K562 (cell line): ENCODE measurements at regions not wholly inside any gene's neighbourhood (a gene's known extent, or its start where the extent isn't known, plus 50 kb on each side); places are given as distances from the start of the nearest gene placed in this dataset.
A peak's percentile ranks its signal among the peaks of the same experiment; 100 is the strongest.

Experiments used
- ARID1B ChIP-seq: fragments of 450-650 bp; IDR thresholded peaks from 2 replicates; pipeline ENCODE4 v1.6.1; 2016; ENCODE audit warnings: antibody characterized with exemption, mild to moderate bottlenecking, inconsistent platforms
- ARNT ChIP-seq, 2 experiments: fragments of 450-650 bp; IDR thresholded peaks; 2 replicates each; pipeline ENCODE4 v1.6.1; 2016; ENCODE audit warnings: mild to moderate bottlenecking in 1 of 2
- ATF7 ChIP-seq: fragments of 450-650 bp; IDR thresholded peaks from 2 replicates; pipeline ENCODE4 v1.7.1; 2014; ENCODE audit warnings: mild to moderate bottlenecking, moderate library complexity
- BDP1 ChIP-seq: IDR thresholded peaks from 3 replicates; pipeline ENCODE4 v1.6.1; 2011; ENCODE audit not compliant: insufficient read length, insufficient read depth
- BRCA1 ChIP-seq, 2 experiments: fragments of 450-650 bp in 1 of 2; sonication (generic) in 1 of 2; formaldehyde crosslinking in 1 of 2; IDR thresholded peaks; 2 replicates each; pipeline versions ENCODE4 v1.5.0 to v1.6.1; 2017 to 2020; ENCODE audit warnings: mild to moderate bottlenecking in 1 of 2, missing genetic modification reagents in 1 of 2
- C11orf30 ChIP-seq: fragments of 450-650 bp; IDR thresholded peaks from 2 replicates; pipeline ENCODE4 v1.6.1; 2016; ENCODE audit warnings: low read depth, mild to moderate bottlenecking
- CEBPG ChIP-seq, 3 experiments: fragments of 200-800 bp in 1 of 3; sonication (Bioruptor generic) in 1 of 3; sonication (generic) in 1 of 3; formaldehyde crosslinking in 1 of 3; IDR thresholded peaks in 2 of 3; conservative IDR thresholded peaks in 1 of 3; 2 replicates each; pipeline versions ENCODE4 v1.6.1 to v1.8.0; 2016 to 2022; ENCODE audit warnings: missing compliant biosample characterization in 2 of 3, missing genetic modification characterization in 2 of 3, mild to moderate bottlenecking in 1 of 3, missing genetic modification reagents in 1 of 3
- ESRRA ChIP-seq: fragments of 450-650 bp; IDR thresholded peaks from 2 replicates; pipeline ENCODE4 v1.6.1; 2014; ENCODE audit warnings: low read depth, mild to moderate bottlenecking, moderate library complexity, borderline replicate concordance
- FOXJ2 ChIP-seq: fragments of 200-800 bp; sonication (Bioruptor generic); IDR thresholded peaks from 2 replicates; pipeline ENCODE4 v1.6.1; 2016; ENCODE audit warnings: missing genetic modification characterization, missing compliant biosample characterization
- HNRNPL ChIP-seq: fragments of 200-400 bp; formaldehyde crosslinking; IDR thresholded peaks from 2 replicates; pipeline ENCODE4 v1.6.1; 2017; ENCODE audit warnings: low read depth, mild to moderate bottlenecking, low read length
- MAFG ChIP-seq: fragments of 450-650 bp; conservative IDR thresholded peaks from 2 replicates; pipeline ENCODE4 v1.6.1; 2016; ENCODE audit warnings: missing genetic modification characterization, missing compliant biosample characterization
- MCM5 ChIP-seq: fragments of 450-650 bp; IDR thresholded peaks from 2 replicates; pipeline ENCODE4 v1.6.1; 2016; ENCODE audit warnings: low read depth
- NFYB ChIP-seq: IDR thresholded peaks from 2 replicates; pipeline ENCODE4 v1.6.1; 2011; ENCODE audit warnings: mild to moderate bottlenecking, moderate library complexity; ENCODE audit not compliant: insufficient read length; ENCODE audit errors: extremely low read depth
- PML ChIP-seq: IDR thresholded peaks from 2 replicates; pipeline ENCODE4 v1.6.1; 2012; ENCODE audit warnings: low read length, inconsistent platforms
- POLR2AphosphoS5 ChIP-seq: IDR thresholded peaks from 2 replicates; pipeline ENCODE4 v1.6.1; 2011; ENCODE audit warnings: mild to moderate bottlenecking, low read depth, low read length, moderate library complexity; ENCODE audit not compliant: control insufficient read depth, insufficient read depth
- PTBP1 ChIP-seq: fragments of 200-400 bp; formaldehyde crosslinking; IDR thresholded peaks from 2 replicates; pipeline ENCODE4 v1.6.1; 2017; ENCODE audit warnings: low read depth, low read length
- RBBP5 ChIP-seq: fragments of 200-600 bp; sonication (generic); IDR thresholded peaks from 2 replicates; pipeline ENCODE4 v1.6.1; 2012; ENCODE audit warnings: borderline replicate concordance, mild to moderate bottlenecking, low read length, control low read depth, inconsistent platforms; ENCODE audit not compliant: insufficient read depth, poor library complexity, severe bottlenecking
- RCOR1 ChIP-seq, 2 experiments: IDR thresholded peaks; 2 replicates each; pipeline ENCODE4 v1.6.1; 2012; ENCODE audit warnings: low read depth in 2 of 2, low read length in 2 of 2, borderline replicate concordance in 1 of 2, improper control_type of control experiment in 1 of 2
- SIRT6 ChIP-seq: IDR thresholded peaks from one replicate; pipeline ENCODE4 v1.6.1; 2012; ENCODE audit warnings: low read depth, mild to moderate bottlenecking, control low read depth, inconsistent platforms, low read length, moderate library complexity
- SMAD1 ChIP-seq: fragments of 150-350 bp; IDR thresholded peaks from 2 replicates; pipeline ENCODE4 v1.6.1; 2014; ENCODE audit warnings: low read length, low read depth; ENCODE audit not compliant: partially characterized antibody
- SOX6 ChIP-seq: fragments of 450-650 bp; IDR thresholded peaks from 2 replicates; pipeline ENCODE4 v1.6.1; 2014; ENCODE audit warnings: mild to moderate bottlenecking
- TAL1 ChIP-seq: fragments of 450-650 bp; IDR thresholded peaks from 2 replicates; pipeline ENCODE4 v1.6.1; 2016; ENCODE audit warnings: mild to moderate bottlenecking
- TFAM ChIP-seq: fragments of 250-450 bp; sonication (Bioruptor Pico); conservative IDR thresholded peaks from 2 replicates; pipeline ENCODE4 v1.5.0; 2021; ENCODE audit warnings: mild to moderate bottlenecking, moderate library complexity
- U2AF1 ChIP-seq: fragments of 200-400 bp; formaldehyde crosslinking; optimal IDR thresholded peaks from 2 replicates; pipeline ENCODE3; 2017; ENCODE audit warnings: mild to moderate bottlenecking, low read depth, low read length, moderate library complexity
- TF ChIP-seq, protein P1 (sequence below), 2 experiments: IDR thresholded peaks in 1 of 2; conservative IDR thresholded peaks in 1 of 2; 2 replicates each; pipeline ENCODE4 v1.6.1; 2016; ENCODE audit warnings: low read depth in 2 of 2, mild to moderate bottlenecking in 1 of 2, missing compliant biosample characterization in 1 of 2, missing genetic modification characterization in 1 of 2, moderate library complexity in 1 of 2
- TF ChIP-seq, protein P2 (sequence below): sonication (generic); formaldehyde crosslinking; IDR thresholded peaks from 2 replicates; pipeline ENCODE4 v1.4.0; 2020; ENCODE audit warnings: mild to moderate bottlenecking, missing genetic modification reagents

DNA sequence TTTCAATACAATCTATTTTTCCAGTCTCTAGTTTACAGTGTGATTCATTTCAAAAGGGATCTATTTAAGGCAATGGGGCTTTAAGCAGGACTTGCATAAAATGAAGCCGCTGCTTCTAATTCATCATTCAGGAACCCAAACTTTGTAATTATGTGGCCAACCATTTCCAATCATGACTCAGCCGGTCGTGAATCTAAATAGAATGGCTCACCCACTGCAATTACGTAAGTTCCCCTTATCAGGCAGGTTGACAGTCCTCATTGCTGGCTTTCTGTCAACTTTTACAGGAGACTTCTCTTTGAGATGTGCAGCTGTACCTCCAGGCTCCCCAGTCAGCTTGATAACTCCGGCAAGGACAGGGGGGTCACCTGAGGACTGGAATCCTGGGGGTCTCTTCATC, 152.8 kb upstream of the DAP start (continued):
- TF ChIP-seq TFAM (no peak), C11orf30 (peak; percentile 45; the same call in 1 of the 2 replicates), BDP1 (no peak), SIRT6 (no peak), FOXJ2 (no peak), ARID1B (peak; percentile 64), RBBP5 (no peak), POLR2AphosphoS5 (peak; percentile 27; the same call in 1 of the 2 replicates), ESRRA (no peak), RCOR1 (IDR thresholded peaks at IDR 0.05; ENCODE audit: borderline replicate concordance in 1 of 2, low read depth in 2 of 2, low read length in 2 of 2) (0 out of 4 replicates have a peak, but pooled peaks of 1 of the 2 experiments have one; percentile 17), U2AF1 (no peak), NFYB (no peak), SMAD1 (peak; percentile 69), TAL1 (peak; percentile 39), SOX6 (peak; percentile 22; the same call in 1 of the 2 replicates), BRCA1 (IDR thresholded peaks at IDR 0.05) (no peak), BRCA1 (CRISPR knock-in tag; IDR thresholded peaks at IDR 0.05) (no peak), ARNT (IDR thresholded peaks at IDR 0.05) (no peak), PTBP1 (no peak), MAFG (tag) (peak; percentile 70), MCM5 (no peak), ATF7 (peak; percentile 77), CEBPG (CRISPR knock-in tag; IDR thresholded peaks at IDR 0.05) (no peak), CEBPG (tag; conservative IDR thresholded peaks at IDR 0.05 in 1 of 2, IDR thresholded peaks at IDR 0.05 in 1 of 2) (peak; percentile 36 to 77; a peak in 3 of 4 replicates), HNRNPL (no peak), PML (no peak)
- TF ChIP-seq, protein P1, sequence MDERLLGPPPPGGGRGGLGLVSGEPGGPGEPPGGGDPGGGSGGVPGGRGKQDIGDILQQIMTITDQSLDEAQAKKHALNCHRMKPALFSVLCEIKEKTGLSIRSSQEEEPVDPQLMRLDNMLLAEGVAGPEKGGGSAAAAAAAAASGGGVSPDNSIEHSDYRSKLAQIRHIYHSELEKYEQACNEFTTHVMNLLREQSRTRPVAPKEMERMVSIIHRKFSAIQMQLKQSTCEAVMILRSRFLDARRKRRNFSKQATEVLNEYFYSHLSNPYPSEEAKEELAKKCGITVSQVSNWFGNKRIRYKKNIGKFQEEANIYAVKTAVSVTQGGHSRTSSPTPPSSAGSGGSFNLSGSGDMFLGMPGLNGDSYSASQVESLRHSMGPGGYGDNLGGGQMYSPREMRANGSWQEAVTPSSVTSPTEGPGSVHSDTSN (CRISPR knock-in tag; IDR thresholded peaks at IDR 0.05; ENCODE audit: low read depth) = no peak
- TF ChIP-seq, protein P1 (tag; conservative IDR thresholded peaks at IDR 0.05; ENCODE audit: low read depth) = peak; percentile 66
- TF ChIP-seq, protein P2, sequence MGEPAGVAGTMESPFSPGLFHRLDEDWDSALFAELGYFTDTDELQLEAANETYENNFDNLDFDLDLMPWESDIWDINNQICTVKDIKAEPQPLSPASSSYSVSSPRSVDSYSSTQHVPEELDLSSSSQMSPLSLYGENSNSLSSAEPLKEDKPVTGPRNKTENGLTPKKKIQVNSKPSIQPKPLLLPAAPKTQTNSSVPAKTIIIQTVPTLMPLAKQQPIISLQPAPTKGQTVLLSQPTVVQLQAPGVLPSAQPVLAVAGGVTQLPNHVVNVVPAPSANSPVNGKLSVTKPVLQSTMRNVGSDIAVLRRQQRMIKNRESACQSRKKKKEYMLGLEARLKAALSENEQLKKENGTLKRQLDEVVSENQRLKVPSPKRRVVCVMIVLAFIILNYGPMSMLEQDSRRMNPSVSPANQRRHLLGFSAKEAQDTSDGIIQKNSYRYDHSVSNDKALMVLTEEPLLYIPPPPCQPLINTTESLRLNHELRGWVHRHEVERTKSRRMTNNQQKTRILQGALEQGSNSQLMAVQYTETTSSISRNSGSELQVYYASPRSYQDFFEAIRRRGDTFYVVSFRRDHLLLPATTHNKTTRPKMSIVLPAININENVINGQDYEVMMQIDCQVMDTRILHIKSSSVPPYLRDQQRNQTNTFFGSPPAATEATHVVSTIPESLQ (CRISPR knock-in tag) = no peak
